GM18858 (cell line): ENCODE measurements at regions not wholly inside any gene's neighbourhood (a gene's known extent, or its start where the extent isn't known, plus 50 kb on each side); places are given as distances from the start of the nearest gene placed in this dataset.

Source experiments
- ATAC-seq: cut with Tn5 transposase; IDR thresholded peaks from one replicate; pipeline ENCODE4 v1.9.1; 2021; ENCODE audit not compliant: unreplicated experiment

- ATAC-seq = no peak
Measured at GRCh38 chr13:76461999-76462398, 424.2 kb downstream of the KCTD12 start.

- ATAC-seq = no peak
Measured at GRCh38 chr13:76461484-76461883, 424.7 kb downstream of the KCTD12 start.

- no peak for ATAC-seq
Measured at GRCh38 chr13:76459863-76460262, 426.3 kb downstream of the KCTD12 start.

GRCh38 chr13:76455960-76456359 lies 430.2 kb downstream of the KCTD12 start:
- no peak for ATAC-seq

- no peak for ATAC-seq
Measured at GRCh38 chr13:76454991-76455390, 431.2 kb downstream of the KCTD12 start.

GRCh38 chr13:76449716-76450115 lies 436.5 kb downstream of the KCTD12 start:
- no peak for ATAC-seq

GRCh38 chr13:76446191-76446590 lies 440.0 kb downstream of the KCTD12 start:
- no peak for ATAC-seq

GRCh38 chr13:76440568-76440967 lies 445.6 kb downstream of the KCTD12 start:
- peak; percentile 97 for ATAC-seq

- ATAC-seq = no peak
Measured at GRCh38 chr13:76439546-76439945, 446.7 kb downstream of the KCTD12 start.

- no peak for ATAC-seq
Measured at GRCh38 chr13:76438050-76438449, 448.2 kb downstream of the KCTD12 start.

GRCh38 chr13:76425935-76426334 lies 460.3 kb downstream of the KCTD12 start:
- no peak for ATAC-seq

GRCh38 chr13:76421011-76421410 lies 465.2 kb downstream of the KCTD12 start:
- ATAC-seq = no peak

- no peak for ATAC-seq
Measured at GRCh38 chr13:76418404-76418803, 467.8 kb downstream of the KCTD12 start.

- ATAC-seq = no peak
Measured at GRCh38 chr13:76414320-76414719, 471.9 kb downstream of the KCTD12 start.

GRCh38 chr13:76406243-76406642 lies 480.0 kb downstream of the KCTD12 start:
- no peak for ATAC-seq

GRCh38 chr13:76398425-76398824 lies 487.8 kb downstream of the KCTD12 start:
- ATAC-seq = no peak

GRCh38 chr13:76397413-76397812 lies 488.8 kb downstream of the KCTD12 start:
- no peak for ATAC-seq

- no peak for ATAC-seq
Measured at GRCh38 chr13:76389321-76389720, 496.9 kb downstream of the KCTD12 start.

- ATAC-seq = no peak
Measured at GRCh38 chr13:76387566-76387965, 498.6 kb downstream of the KCTD12 start.

- no peak for ATAC-seq
Measured at GRCh38 chr13:76386321-76386720, 499.9 kb downstream of the KCTD12 start.

GRCh38 chr13:76385586-76385985 lies 500.6 kb downstream of the KCTD12 start:
- no peak for ATAC-seq

GRCh38 chr13:76383676-76384461 lies 502.3 kb downstream of the KCTD12 start:
- ATAC-seq = no peak

- no peak for ATAC-seq
Measured at GRCh38 chr13:76380446-76381065, 505.6 kb downstream of the KCTD12 start.
